KMS-11 (cell line): ENCODE measurements at regions not wholly inside any gene's neighbourhood (a gene's known extent, or its start where the extent isn't known, plus 50 kb on each side); places are given as distances from the start of the nearest gene placed in this dataset.

Source experiments
- H2AFZ ChIP-seq: fragments of 200-600 bp; sonication (generic); 2 replicates; pipeline ENCODE4 v1.6.1; 2016; ENCODE audit warnings: antibody characterized with exemption, mixed run types, low read depth
- H3K27ac ChIP-seq: fragments of 200-600 bp; sonication (generic); 2 replicates; pipeline ENCODE4 v1.6.1; 2016; ENCODE audit warnings: mild to moderate bottlenecking, mixed run types
- H3K27me3 ChIP-seq: fragments of 200-600 bp; sonication (generic); 2 replicates; pipeline ENCODE4 v1.6.1; 2017; ENCODE audit warnings: mild to moderate bottlenecking, low read depth, mixed run types, moderate library complexity; ENCODE audit not compliant: insufficient read depth
- H3K36me3 ChIP-seq: fragments of 200-600 bp; sonication (generic); 2 replicates; pipeline ENCODE4 v1.6.1; 2017; ENCODE audit warnings: mild to moderate bottlenecking, mixed run types; ENCODE audit not compliant: insufficient read depth
- H3K4me1 ChIP-seq: fragments of 200-600 bp; sonication (generic); 2 replicates; pipeline ENCODE4 v1.6.1; 2016; ENCODE audit warnings: mild to moderate bottlenecking, low read depth, mixed run types; ENCODE audit not compliant: poor library complexity, severe bottlenecking
- H3K4me2 ChIP-seq: fragments of 200-600 bp; sonication (generic); 2 replicates; pipeline ENCODE4 v1.7.0; 2016; ENCODE audit warnings: mild to moderate bottlenecking, mixed run types
- H3K4me3 ChIP-seq: fragments of 200-600 bp; sonication (generic); IDR thresholded peaks from 2 replicates; pipeline ENCODE4 v1.6.1; 2017; ENCODE audit warnings: low read depth, low read length, mixed read lengths; ENCODE audit not compliant: insufficient read depth
- H3K79me2 ChIP-seq: fragments of 200-600 bp; sonication (generic); 2 replicates; pipeline ENCODE4 v1.6.1; 2016; ENCODE audit warnings: low read depth, mixed run types; ENCODE audit not compliant: insufficient read depth
- H3K9ac ChIP-seq: fragments of 200-600 bp; sonication (generic); 2 replicates; pipeline ENCODE4 v1.6.1; 2016; ENCODE audit warnings: mild to moderate bottlenecking, mixed run types
- H4K20me1 ChIP-seq: fragments of 200-600 bp; sonication (generic); 2 replicates; pipeline ENCODE4 v1.6.1; 2016; ENCODE audit warnings: mild to moderate bottlenecking, mixed run types; ENCODE audit not compliant: insufficient read depth
- TF ChIP-seq, protein P1 (sequence below): fragments of 200-600 bp; sonication (generic); conservative IDR thresholded peaks from 2 replicates; pipeline ENCODE4 v1.6.1; 2017; ENCODE audit warnings: low read depth, mild to moderate bottlenecking, antibody characterized with exemption, low read length, moderate library complexity, mixed read lengths

DNA sequence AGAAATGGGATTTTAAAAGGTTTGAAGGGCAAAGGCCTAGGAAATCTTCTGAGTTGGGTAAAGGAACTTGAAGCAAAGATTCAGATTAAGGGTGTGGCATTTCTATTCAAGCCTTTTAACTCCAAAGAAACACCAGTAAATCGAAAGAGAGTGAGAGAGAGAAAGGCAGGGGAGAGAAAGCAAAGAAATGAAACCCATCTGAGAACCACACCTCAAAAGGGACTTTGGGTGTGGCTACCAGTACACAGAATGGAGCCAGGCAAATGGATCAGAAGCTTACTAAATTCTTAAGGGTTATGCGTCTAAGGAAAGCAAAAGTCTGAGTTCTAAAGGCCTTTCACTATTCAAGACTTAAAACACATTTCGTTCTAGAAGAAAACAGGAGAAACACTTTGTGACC is 277.4 kb downstream of the BCL11B start:
- Histone ChIP-seq H3K27me3 (no peaks in the 10 kb centered on the region), H3K4me3 (no peak overlapping the region), H3K36me3 (no peaks in the 10 kb centered on the region), H3K4me2 (no peak overlapping the region), H3K27ac (no peak overlapping the region), H2AFZ (no peak overlapping the region), H4K20me1 (no peaks in the 10 kb centered on the region), H3K9ac (no peak overlapping the region), H3K79me2 (no peaks in the 10 kb centered on the region), H3K4me1 (no peaks in the 10 kb centered on the region)
- TF ChIP-seq, protein P1, sequence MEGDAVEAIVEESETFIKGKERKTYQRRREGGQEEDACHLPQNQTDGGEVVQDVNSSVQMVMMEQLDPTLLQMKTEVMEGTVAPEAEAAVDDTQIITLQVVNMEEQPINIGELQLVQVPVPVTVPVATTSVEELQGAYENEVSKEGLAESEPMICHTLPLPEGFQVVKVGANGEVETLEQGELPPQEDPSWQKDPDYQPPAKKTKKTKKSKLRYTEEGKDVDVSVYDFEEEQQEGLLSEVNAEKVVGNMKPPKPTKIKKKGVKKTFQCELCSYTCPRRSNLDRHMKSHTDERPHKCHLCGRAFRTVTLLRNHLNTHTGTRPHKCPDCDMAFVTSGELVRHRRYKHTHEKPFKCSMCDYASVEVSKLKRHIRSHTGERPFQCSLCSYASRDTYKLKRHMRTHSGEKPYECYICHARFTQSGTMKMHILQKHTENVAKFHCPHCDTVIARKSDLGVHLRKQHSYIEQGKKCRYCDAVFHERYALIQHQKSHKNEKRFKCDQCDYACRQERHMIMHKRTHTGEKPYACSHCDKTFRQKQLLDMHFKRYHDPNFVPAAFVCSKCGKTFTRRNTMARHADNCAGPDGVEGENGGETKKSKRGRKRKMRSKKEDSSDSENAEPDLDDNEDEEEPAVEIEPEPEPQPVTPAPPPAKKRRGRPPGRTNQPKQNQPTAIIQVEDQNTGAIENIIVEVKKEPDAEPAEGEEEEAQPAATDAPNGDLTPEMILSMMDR, result no peak

GRCh38 chr14:98997526-98998205 is 274.3 kb downstream of the BCL11B start:
- H3K4me1 ChIP-seq, result no peaks in the 10 kb centered on the region
- no peak overlapping the region for H2AFZ ChIP-seq
- H3K27ac ChIP-seq, result no peak overlapping the region
- H3K9ac ChIP-seq, result no peak overlapping the region
- no peaks in the 10 kb centered on the region for H3K27me3 ChIP-seq
- no peaks in the 10 kb centered on the region for H4K20me1 ChIP-seq
- H3K36me3 ChIP-seq, result no peaks in the 10 kb centered on the region
- TF ChIP-seq, protein P1, result no peak
- H3K4me3 ChIP-seq, result no peak overlapping the region
- H3K4me2 ChIP-seq, result no peak overlapping the region
- no peaks in the 10 kb centered on the region for H3K79me2 ChIP-seq

DNA sequence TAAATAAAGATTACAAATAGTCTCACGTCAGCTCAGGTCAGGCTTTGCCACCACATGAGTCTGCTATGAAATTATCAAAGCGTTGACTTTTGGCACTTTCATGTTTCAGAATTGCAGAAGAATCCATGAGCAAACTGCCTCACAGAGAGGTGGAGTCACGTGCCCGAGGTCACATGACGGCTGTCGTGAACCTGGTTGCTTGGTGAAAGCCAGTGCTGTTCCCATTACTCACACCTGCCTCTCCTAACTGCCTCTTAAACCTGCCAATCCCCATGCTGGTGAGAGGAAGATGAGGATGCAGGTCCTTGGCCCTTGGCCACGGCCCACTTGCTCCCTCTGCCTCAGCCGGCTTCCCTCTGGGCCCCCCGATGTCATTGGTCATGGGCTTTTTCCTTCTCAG is 272.7 kb downstream of the BCL11B start:
- Histone ChIP-seq H4K20me1 (no peaks in the 10 kb centered on the region), H3K9ac (no peak overlapping the region), H3K4me2 (no peak overlapping the region), H3K27me3 (no peaks in the 10 kb centered on the region), H3K79me2 (no peaks in the 10 kb centered on the region), H3K27ac (no peak overlapping the region), H2AFZ (no peak overlapping the region), H3K4me3 (no peak overlapping the region), H3K36me3 (no peaks in the 10 kb centered on the region), H3K4me1 (no peaks in the 10 kb centered on the region)
- TF ChIP-seq, protein P1, result no peak

DNA sequence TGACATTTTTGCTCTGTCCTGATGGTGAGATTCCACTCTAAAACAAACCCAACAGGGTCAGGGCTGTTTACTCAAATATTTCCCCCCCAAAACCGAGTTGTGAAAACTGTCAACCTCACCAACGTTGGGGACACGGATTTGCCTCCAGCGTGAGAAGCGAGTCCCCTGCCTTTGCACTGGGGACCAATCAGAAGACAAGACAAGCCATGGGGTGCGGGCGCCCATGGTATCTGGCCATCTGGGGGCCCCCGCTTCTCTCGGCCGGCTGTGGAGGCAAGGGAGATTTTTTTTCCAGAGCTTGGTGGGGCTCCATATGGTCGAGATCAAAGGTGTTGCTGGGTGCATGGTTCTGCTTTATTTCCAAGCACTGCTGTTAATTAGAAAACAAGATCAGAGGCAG is 272.1 kb downstream of the BCL11B start:
- H3K9ac ChIP-seq, result no peak overlapping the region
- no peak overlapping the region for H2AFZ ChIP-seq
- H3K27me3 ChIP-seq, result no peaks in the 10 kb centered on the region
- H3K79me2 ChIP-seq, result no peaks in the 10 kb centered on the region
- H3K4me2 ChIP-seq, result no peak overlapping the region
- H3K4me3 ChIP-seq, result no peak overlapping the region
- H4K20me1 ChIP-seq, result no peaks in the 10 kb centered on the region
- H3K36me3 ChIP-seq, result no peaks in the 10 kb centered on the region
- TF ChIP-seq, protein P1, result no peak
- H3K4me1 ChIP-seq, result no peaks in the 10 kb centered on the region
- no peak overlapping the region for H3K27ac ChIP-seq
